Coronary artery (tissue), 2 donors: ENCODE measurements at regions not wholly inside any gene's neighbourhood (a gene's known extent, or its start where the extent isn't known, plus 50 kb on each side); places are given as distances from the start of the nearest gene placed in this dataset.

Experiments
- DNase-seq: peaks from one replicate; pipeline ENCODE4 v3.0.0-alpha.2; 2017; ENCODE audit warnings: low spot score
- H3K27ac ChIP-seq, 2 donors: fragments of 200-600 bp; sonication (generic); one replicate each; pipeline ENCODE4 v1.5.1; 2016 to 2019
- H3K4me3 ChIP-seq: fragments of 200-600 bp; sonication (generic); 2 replicates; pipeline ENCODE4 v1.5.1; 2016; ENCODE audit warnings: mild to moderate bottlenecking, moderate library complexity
- CTCF ChIP-seq: fragments of 200-600 bp; sonication (generic); IDR thresholded peaks from one replicate; pipeline ENCODE4 v1.5.1; 2019; ENCODE audit warnings: antibody characterized with exemption

- TF ChIP-seq CTCF: no peak
- no peak for DNase-seq
- no peak overlapping the region for H3K4me3 ChIP-seq
- no peak overlapping the region for H3K27ac ChIP-seq
Observed at GRCh38 chr10:63007112-63007511, 126.0 kb upstream of the NRBF2 start.

GRCh38 chr10:63005246-63005645 lies 127.9 kb upstream of the NRBF2 start:
- Histone ChIP-seq H3K4me3 (no peak overlapping the region), H3K27ac (no peak overlapping the region)
- TF ChIP-seq CTCF: no peak
- DNase-seq: no peak

DNA sequence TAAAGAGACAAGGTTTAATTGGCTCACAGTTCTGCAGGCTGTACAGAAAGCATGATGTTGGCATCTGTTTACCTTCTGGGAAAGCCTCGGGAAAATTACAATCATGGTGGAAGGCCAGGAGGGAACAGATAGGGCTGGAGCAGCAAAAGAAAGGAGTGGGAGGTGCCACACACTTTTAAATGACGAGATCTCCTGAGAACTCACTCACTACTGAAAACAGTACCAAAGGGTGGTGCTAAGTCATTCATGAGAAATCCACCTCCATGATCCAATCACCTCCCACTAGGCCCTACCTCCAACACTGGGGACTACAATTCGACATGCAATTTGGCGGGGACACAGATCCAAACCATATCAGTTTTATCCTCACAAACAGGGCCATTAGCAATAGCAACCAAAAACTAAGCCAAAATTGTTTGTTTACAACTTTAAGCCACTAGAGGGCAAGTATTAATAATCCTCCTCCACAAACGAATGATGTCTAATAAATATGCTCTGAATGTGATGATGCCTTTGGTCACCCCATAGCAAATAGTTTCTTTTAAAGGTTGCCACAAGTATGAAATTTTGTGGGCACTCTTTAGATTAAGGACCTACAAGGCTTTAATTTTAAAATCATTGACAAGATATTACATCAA lies 129.2 kb upstream of the NRBF2 start:
- no peak overlapping the region for H3K4me3 ChIP-seq
- TF ChIP-seq CTCF: no peak
- no peak for DNase-seq
- H3K27ac ChIP-seq: no peak overlapping the region

DNA sequence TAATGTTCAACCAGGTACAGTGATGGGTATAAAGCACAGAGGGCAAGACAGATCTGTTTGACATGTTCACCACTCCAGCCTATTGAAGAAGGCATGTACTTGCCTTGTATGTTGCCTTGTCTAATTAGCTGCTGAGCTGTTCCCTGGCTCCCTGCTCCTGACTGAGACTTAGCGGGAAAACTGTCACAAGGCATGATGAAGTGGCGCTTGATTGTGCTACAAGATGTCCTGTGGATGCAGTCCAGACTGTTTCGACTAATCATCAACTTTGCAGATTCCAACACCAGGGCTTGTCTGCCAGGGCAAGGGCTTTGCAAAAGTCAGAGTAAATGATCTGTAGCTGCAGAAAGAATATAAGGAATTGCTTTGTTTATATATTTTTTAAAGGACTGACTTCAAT lies 136.2 kb upstream of the NRBF2 start:
- Histone ChIP-seq H3K27ac (no peak overlapping the region), H3K4me3 (no peak overlapping the region)
- DNase-seq: no peak
- TF ChIP-seq CTCF: no peak

DNA sequence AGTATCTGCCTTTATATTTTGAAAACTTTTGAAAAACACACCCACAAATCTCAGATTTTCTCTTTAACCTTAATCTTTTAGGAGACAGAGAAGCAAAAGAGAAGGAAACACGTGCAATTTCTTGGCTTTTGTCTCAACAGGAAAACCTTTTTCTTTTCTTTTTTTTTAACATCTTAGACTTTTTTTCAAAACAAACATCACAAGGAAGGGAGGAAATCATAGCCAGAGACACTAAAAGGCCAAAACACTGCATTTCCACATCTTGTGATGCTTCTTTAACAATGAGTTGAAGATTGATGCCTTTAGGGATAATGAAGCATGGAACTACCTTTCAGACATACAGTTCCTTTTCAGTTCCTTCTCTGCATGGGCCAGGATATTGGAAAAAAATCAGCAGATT lies 136.6 kb upstream of the NRBF2 start:
- Histone ChIP-seq H3K27ac (no peak overlapping the region), H3K4me3 (no peak overlapping the region)
- DNase-seq: no peak
- TF ChIP-seq CTCF: no peak

- TF ChIP-seq CTCF: no peak
- Histone ChIP-seq H3K4me3 (no peak overlapping the region), H3K27ac (no peak overlapping the region)
- DNase-seq: no peak
Observed at GRCh38 chr10:62993121-62993520, 140.0 kb upstream of the NRBF2 start.

DNA sequence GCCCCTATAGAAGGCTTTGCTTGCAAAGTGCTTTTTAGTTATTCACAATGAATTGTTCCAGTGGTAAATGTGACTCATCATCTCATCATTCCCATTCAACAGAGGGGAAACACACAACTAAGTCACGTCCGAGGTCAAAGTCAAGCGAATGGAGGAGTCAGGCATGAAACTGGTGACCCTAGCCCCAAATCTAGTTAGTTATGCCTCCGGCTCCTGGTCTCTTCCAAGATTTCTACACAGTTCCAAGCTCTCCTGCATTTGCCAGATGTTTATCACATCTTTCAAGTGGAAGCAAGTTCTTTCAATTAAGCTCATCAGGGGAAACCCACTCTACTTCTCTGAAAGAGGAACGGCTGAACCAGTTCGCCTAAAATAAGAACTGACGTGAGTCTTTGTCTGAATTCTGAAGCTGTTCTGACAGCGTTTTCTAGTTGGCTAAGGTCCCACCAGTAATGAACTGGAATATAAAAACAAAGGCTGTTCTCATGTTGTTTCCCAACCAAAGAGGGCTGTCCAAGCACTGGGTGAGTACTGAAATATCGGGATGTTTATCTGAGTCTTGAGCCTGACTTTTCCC lies 140.9 kb upstream of the NRBF2 start:
- DNase-seq: no peak
- peak overlapping the region in 1 of 2 donors; percentile 48 for H3K27ac ChIP-seq
- no peak overlapping the region for H3K4me3 ChIP-seq
- no peak for TF ChIP-seq CTCF
